Endothelial cell (in vitro differentiated cells): ENCODE measurements at regions not wholly inside any gene's neighbourhood (a gene's known extent, or its start where the extent isn't known, plus 50 kb on each side); places are given as distances from the start of the nearest gene placed in this dataset.

Experiments used
- DNase-seq: peaks from one replicate; pipeline ENCODE4 v3.0.0; 2021; ENCODE audit warnings: low spot score
- H3K27ac Mint-ChIP-seq: one replicate; pipeline ENCODE4 v1.8.0; 2021; ENCODE audit warnings: mixed read lengths, inconsistent platforms; ENCODE audit not compliant: unreplicated experiment
- H3K27me3 Mint-ChIP-seq: one replicate; pipeline ENCODE4 v1.8.0; 2021; ENCODE audit warnings: mild to moderate bottlenecking, moderate library complexity, mixed read lengths, inconsistent platforms; ENCODE audit not compliant: unreplicated experiment
- H3K36me3 Mint-ChIP-seq: one replicate; pipeline ENCODE4 v1.8.0; 2021; ENCODE audit warnings: mild to moderate bottlenecking, low read depth, mixed read lengths, inconsistent platforms; ENCODE audit not compliant: unreplicated experiment
- H3K4me1 Mint-ChIP-seq: one replicate; pipeline ENCODE4 v1.8.0; 2021; ENCODE audit warnings: mild to moderate bottlenecking, mixed read lengths, inconsistent platforms; ENCODE audit not compliant: unreplicated experiment
- H3K4me3 Mint-ChIP-seq: one replicate; pipeline ENCODE4 v1.8.0; 2021; ENCODE audit warnings: mild to moderate bottlenecking, mixed read lengths, inconsistent platforms; ENCODE audit not compliant: unreplicated experiment
- H3K9me3 Mint-ChIP-seq: one replicate; pipeline ENCODE4 v1.8.0; 2021; ENCODE audit warnings: mixed read lengths, inconsistent platforms; ENCODE audit not compliant: unreplicated experiment
- CTCF ChIP-seq: fragments of 200-600 bp; sonication (generic); IDR thresholded peaks from one replicate; pipeline ENCODE4 v1.5.0; 2021; ENCODE audit warnings: antibody characterized with exemption; ENCODE audit not compliant: unreplicated experiment

DNA sequence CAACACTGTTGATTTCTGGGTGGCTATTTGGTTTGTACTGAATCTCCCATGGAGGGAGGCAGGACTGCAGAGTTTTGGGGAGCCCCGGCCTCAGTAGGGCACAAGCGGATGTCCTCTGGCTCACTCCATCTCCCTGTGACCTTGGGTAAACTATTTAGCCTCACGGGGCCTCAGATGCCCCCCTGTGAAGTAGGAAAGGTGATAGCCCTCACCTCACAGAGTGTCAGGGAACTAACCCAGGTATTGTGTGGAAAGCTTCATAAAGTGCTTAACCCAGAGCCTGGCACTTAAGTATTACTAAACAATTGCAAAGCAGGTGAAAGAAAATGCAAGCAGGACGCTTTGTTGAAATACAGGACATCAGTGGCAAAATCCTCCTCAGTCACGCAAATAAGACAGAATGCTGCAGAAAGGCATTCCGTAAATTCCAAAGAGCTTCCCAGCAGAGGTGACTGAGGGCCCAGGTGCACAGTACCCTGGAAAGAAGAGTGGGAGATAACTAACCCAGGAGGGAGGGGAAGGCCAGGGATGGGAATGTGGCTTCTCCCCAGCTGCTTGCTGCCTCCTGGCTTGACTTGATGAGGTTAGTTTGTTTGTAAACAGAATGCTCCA, 436.3 kb downstream of the PRDM2 start:
- no peaks in the 10 kb centered on the region for H3K36me3 Mint-ChIP-seq
- TF ChIP-seq CTCF = no peak
- H3K27me3 Mint-ChIP-seq = no peaks in the 10 kb centered on the region
- DNase-seq = no peak
- H3K27ac Mint-ChIP-seq = no peak overlapping the region
- H3K4me3 Mint-ChIP-seq = no peak overlapping the region
- peaks cover 6% of the 10 kb centered on the region for H3K4me1 Mint-ChIP-seq
- no peaks in the 10 kb centered on the region for H3K9me3 Mint-ChIP-seq

- H3K4me3 Mint-ChIP-seq = no peak overlapping the region
- H3K27ac Mint-ChIP-seq = no peak overlapping the region
- H3K27me3 Mint-ChIP-seq = no peaks in the 10 kb centered on the region
- no peak for TF ChIP-seq CTCF
- peaks cover 6% of the 10 kb centered on the region for H3K4me1 Mint-ChIP-seq
- H3K9me3 Mint-ChIP-seq = no peaks in the 10 kb centered on the region
- DNase-seq = no peak
- H3K36me3 Mint-ChIP-seq = no peaks in the 10 kb centered on the region
Measured at GRCh38 chr1:14136881-14137280, 436.9 kb downstream of the PRDM2 start.

DNA sequence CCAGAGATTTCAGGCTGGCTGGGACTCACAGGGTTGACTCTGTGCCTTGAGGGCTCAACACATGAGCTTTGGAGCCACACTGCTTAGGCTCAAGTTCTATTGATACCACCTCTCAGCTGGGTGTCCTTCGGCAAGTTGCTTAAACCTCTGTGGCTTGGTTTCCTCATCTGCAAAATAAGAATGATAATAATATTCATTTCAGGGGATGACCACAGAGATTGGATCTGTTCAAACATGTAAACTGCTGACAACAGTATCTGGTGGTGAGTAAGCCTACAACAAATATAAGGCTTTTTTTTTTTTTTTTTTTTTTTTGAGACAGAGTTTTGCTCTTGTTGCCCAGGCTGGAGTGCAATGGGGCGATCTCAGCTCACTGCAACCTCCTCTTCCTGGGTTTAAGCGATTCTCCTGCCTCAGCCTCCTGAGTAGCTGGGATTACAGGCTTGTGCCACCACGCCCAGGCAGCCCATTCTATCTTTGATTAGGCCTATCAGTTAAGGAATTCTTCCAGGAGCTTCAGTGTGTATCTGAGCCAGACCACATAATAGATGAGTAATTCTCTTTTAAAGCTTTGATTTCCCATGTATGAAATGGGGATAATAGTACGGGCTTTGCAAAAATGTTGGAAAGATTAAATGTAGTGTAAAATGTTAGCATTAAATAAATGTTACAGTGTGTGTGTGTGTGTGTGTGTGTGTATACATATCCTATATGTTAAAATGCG, 437.6 kb downstream of the PRDM2 start:
- H3K27me3 Mint-ChIP-seq = no peaks in the 10 kb centered on the region
- H3K27ac Mint-ChIP-seq = no peak overlapping the region
- H3K36me3 Mint-ChIP-seq = no peaks in the 10 kb centered on the region
- no peak overlapping the region for H3K4me3 Mint-ChIP-seq
- H3K4me1 Mint-ChIP-seq = peaks cover 10% of the 10 kb centered on the region
- no peaks in the 10 kb centered on the region for H3K9me3 Mint-ChIP-seq
- no peak for DNase-seq
- no peak for TF ChIP-seq CTCF

- no peaks in the 10 kb centered on the region for H3K9me3 Mint-ChIP-seq
- H3K36me3 Mint-ChIP-seq = no peaks in the 10 kb centered on the region
- no peak overlapping the region for H3K4me3 Mint-ChIP-seq
- no peak for TF ChIP-seq CTCF
- no peak for DNase-seq
- peaks cover 10% of the 10 kb centered on the region for H3K4me1 Mint-ChIP-seq
- H3K27me3 Mint-ChIP-seq = no peaks in the 10 kb centered on the region
- H3K27ac Mint-ChIP-seq = no peak overlapping the region
Measured at GRCh38 chr1:14138135-14138506, 438.1 kb downstream of the PRDM2 start.

GRCh38 chr1:14138687-14139086, 438.7 kb downstream of the PRDM2 start:
- H3K27ac Mint-ChIP-seq = no peak overlapping the region
- H3K27me3 Mint-ChIP-seq = no peaks in the 10 kb centered on the region
- no peaks in the 10 kb centered on the region for H3K36me3 Mint-ChIP-seq
- peaks cover 10% of the 10 kb centered on the region for H3K4me1 Mint-ChIP-seq
- no peak for DNase-seq
- no peak overlapping the region for H3K4me3 Mint-ChIP-seq
- no peak for TF ChIP-seq CTCF
- no peaks in the 10 kb centered on the region for H3K9me3 Mint-ChIP-seq
